GM12892 (cell line): ENCODE measurements at regions not wholly inside any gene's neighbourhood (a gene's known extent, or its start where the extent isn't known, plus 50 kb on each side); places are given as distances from the start of the nearest gene placed in this dataset.
"Not testable (repeated sequence)": the region's sequence is repeated elsewhere in the genome, so short reads cannot be mapped to it uniquely, and the experiment has no call there.

ENCODE experiments used
- POLR2A ChIP-seq: IDR thresholded peaks from 2 replicates; pipeline ENCODE4 v1.6.1; 2011; ENCODE audit warnings: low read depth, low read length, control low read depth
- POLR2AphosphoS5 ChIP-seq: IDR thresholded peaks from 2 replicates; pipeline ENCODE4 v1.6.1; 2011; ENCODE audit warnings: low read depth, low read length, control low read depth

- not testable (repeated sequence) for TF ChIP-seq POLR2A, POLR2AphosphoS5
Measured at GRCh38 chr11:71712350-71712749, 120.7 kb upstream of the DEFB108B start.
